ENCODE measurements at regions not wholly inside any gene's neighbourhood (a gene's known extent, or its start where the extent isn't known, plus 50 kb on each side); places are given as distances from the start of the nearest gene placed in this dataset.
"Not testable (repeated sequence)": the region's sequence is repeated elsewhere in the genome, so short reads cannot be mapped to it uniquely, and the experiment has no call there.

- Histone ChIP-seq H3K9me3 (ENCODE audit: insufficient read depth, low read length, severe bottlenecking) (no peaks in the 10 kb centered on the region), H3K27me3 (ENCODE audit: insufficient read depth, low read length, poor library complexity) (no peaks in the 10 kb centered on the region), H3K4me3 (ENCODE audit: low read depth in 1 of 2, low read length in 2 of 2) (no peak overlapping the region), H3K36me3 (ENCODE audit: insufficient read depth, low read length) (no peaks in the 10 kb centered on the region), H3K4me1 (ENCODE audit: insufficient read depth, low read length) (no peaks in the 10 kb centered on the region), H2AFZ (ENCODE audit: low read depth, low read length) (no peak overlapping the region), H3K79me2 (ENCODE audit: insufficient read depth, low read length) (no peaks in the 10 kb centered on the region), H3K4me2 (ENCODE audit: insufficient read depth, low read length) (no peak overlapping the region), H4K20me1 (ENCODE audit: insufficient read depth, low read length) (no peaks in the 10 kb centered on the region), H3K27ac (ENCODE audit: low read length) (no peak overlapping the region), H3K9ac (ENCODE audit: low read depth, low read length) (no peak overlapping the region)
- TF ChIP-seq EZH2 (IDR thresholded peaks at IDR 0.05; ENCODE audit: borderline replicate concordance, low read depth, low read length, severe bottlenecking) (no peak), CTCF (IDR thresholded peaks at IDR 0.05; ENCODE audit: borderline replicate concordance, extremely low read depth, low read length, poor library complexity, severe bottlenecking) (no peak)
- ATAC-seq (ENCODE audit: insufficient read depth, low read depth): no peak
- no peak for DNase-seq
Measured at GRCh38 chr3:25913179-25913578, 123.3 kb downstream of the OXSM start.

GRCh38 chr3:25915673-25916072 lies 125.8 kb downstream of the OXSM start:
- Histone ChIP-seq H3K27ac (ENCODE audit: low read length) (no peak overlapping the region), H3K27me3 (ENCODE audit: insufficient read depth, low read length, poor library complexity) (no peaks in the 10 kb centered on the region), H3K4me1 (ENCODE audit: insufficient read depth, low read length) (no peaks in the 10 kb centered on the region), H4K20me1 (ENCODE audit: insufficient read depth, low read length) (no peaks in the 10 kb centered on the region), H2AFZ (ENCODE audit: low read depth, low read length) (no peak overlapping the region), H3K4me3 (ENCODE audit: low read depth in 1 of 2, low read length in 2 of 2) (no peak overlapping the region), H3K9me3 (ENCODE audit: insufficient read depth, low read length, severe bottlenecking) (no peaks in the 10 kb centered on the region), H3K36me3 (ENCODE audit: insufficient read depth, low read length) (no peaks in the 10 kb centered on the region), H3K79me2 (ENCODE audit: insufficient read depth, low read length) (no peaks in the 10 kb centered on the region), H3K9ac (ENCODE audit: low read depth, low read length) (no peak overlapping the region), H3K4me2 (ENCODE audit: insufficient read depth, low read length) (no peak overlapping the region)
- ATAC-seq (ENCODE audit: insufficient read depth, low read depth) (no peak), DNase-seq (no peak)
- no peak for TF ChIP-seq CTCF (IDR thresholded peaks at IDR 0.05; ENCODE audit: borderline replicate concordance, extremely low read depth, low read length, poor library complexity, severe bottlenecking)
- no peak for TF ChIP-seq EZH2 (IDR thresholded peaks at IDR 0.05; ENCODE audit: borderline replicate concordance, low read depth, low read length, severe bottlenecking)

- H3K4me3 ChIP-seq (ENCODE audit: low read depth in 1 of 2, low read length in 2 of 2): no peak overlapping the region
- DNase-seq: no peak
- no peaks in the 10 kb centered on the region for H3K9me3 ChIP-seq (ENCODE audit: insufficient read depth, low read length, severe bottlenecking)
- TF ChIP-seq EZH2 (IDR thresholded peaks at IDR 0.05; ENCODE audit: borderline replicate concordance, low read depth, low read length, severe bottlenecking) (no peak), CTCF (IDR thresholded peaks at IDR 0.05; ENCODE audit: borderline replicate concordance, extremely low read depth, low read length, poor library complexity, severe bottlenecking) (no peak)
- no peaks in the 10 kb centered on the region for H3K36me3 ChIP-seq (ENCODE audit: insufficient read depth, low read length)
- no peaks in the 10 kb centered on the region for H3K4me1 ChIP-seq (ENCODE audit: insufficient read depth, low read length)
- no peak overlapping the region for H3K27ac ChIP-seq (ENCODE audit: low read length)
- no peak overlapping the region for H3K9ac ChIP-seq (ENCODE audit: low read depth, low read length)
- H3K4me2 ChIP-seq (ENCODE audit: insufficient read depth, low read length): no peak overlapping the region
- H3K79me2 ChIP-seq (ENCODE audit: insufficient read depth, low read length): no peaks in the 10 kb centered on the region
- no peak for ATAC-seq (ENCODE audit: insufficient read depth, low read depth)
- no peak overlapping the region for H2AFZ ChIP-seq (ENCODE audit: low read depth, low read length)
- H3K27me3 ChIP-seq (ENCODE audit: insufficient read depth, low read length, poor library complexity): no peaks in the 10 kb centered on the region
- no peaks in the 10 kb centered on the region for H4K20me1 ChIP-seq (ENCODE audit: insufficient read depth, low read length)
Measured at GRCh38 chr3:25916321-25916720, 126.4 kb downstream of the OXSM start.

GRCh38 chr3:25931967-25932366 lies 142.1 kb downstream of the OXSM start:
- H3K27me3 ChIP-seq (ENCODE audit: insufficient read depth, low read length, poor library complexity); H3K9ac ChIP-seq (ENCODE audit: low read depth, low read length); H3K9me3 ChIP-seq (ENCODE audit: insufficient read depth, low read length, severe bottlenecking); H3K27ac ChIP-seq (ENCODE audit: low read length); H3K4me3 ChIP-seq (ENCODE audit: low read depth in 1 of 2, low read length in 2 of 2); DNase-seq; H3K79me2 ChIP-seq (ENCODE audit: insufficient read depth, low read length); H3K36me3 ChIP-seq (ENCODE audit: insufficient read depth, low read length); ATAC-seq (ENCODE audit: insufficient read depth, low read depth); H3K4me2 ChIP-seq (ENCODE audit: insufficient read depth, low read length); H4K20me1 ChIP-seq (ENCODE audit: insufficient read depth, low read length); H3K4me1 ChIP-seq (ENCODE audit: insufficient read depth, low read length); H2AFZ ChIP-seq (ENCODE audit: low read depth, low read length): not testable (repeated sequence)

All from DND-41 (cell line).